AML-193 (cell line): ENCODE measurements at regions not wholly inside any gene's neighbourhood (a gene's known extent, or its start where the extent isn't known, plus 50 kb on each side); places are given as distances from the start of the nearest gene placed in this dataset.

Source experiments
- DNase-seq, 2 experiments: peaks; one replicate each; lab custom pipeline; 2025; lab: John Stamatoyannopoulos, UW

DNA sequence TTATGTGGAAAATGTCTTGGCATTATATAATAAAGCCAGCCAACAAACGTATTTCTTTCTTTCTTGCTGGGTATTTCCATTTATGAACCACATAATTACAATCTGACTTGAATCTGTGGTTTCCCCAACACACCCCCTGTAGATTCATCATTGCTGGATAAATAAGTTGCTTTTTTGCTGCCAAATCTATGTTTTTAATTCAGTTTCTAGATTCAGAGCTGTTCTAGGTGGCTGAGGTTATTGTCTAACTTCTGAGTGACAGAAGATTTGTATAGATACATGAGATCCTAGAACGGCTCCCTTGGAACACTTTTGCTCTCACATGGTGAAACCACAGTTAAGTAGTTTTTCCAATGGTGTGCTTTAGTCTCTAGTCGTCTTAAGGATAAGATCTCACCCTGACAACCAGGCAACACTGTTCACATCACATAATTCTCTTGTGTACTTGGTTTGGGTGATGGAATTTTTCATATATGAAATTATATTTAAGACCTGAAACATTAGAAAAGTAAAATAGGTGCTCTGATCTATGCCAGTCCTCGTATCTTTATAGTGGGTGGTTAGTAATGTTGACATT lies 239.1 kb downstream of the KLF12 start:
- no peak for DNase-seq

DNA sequence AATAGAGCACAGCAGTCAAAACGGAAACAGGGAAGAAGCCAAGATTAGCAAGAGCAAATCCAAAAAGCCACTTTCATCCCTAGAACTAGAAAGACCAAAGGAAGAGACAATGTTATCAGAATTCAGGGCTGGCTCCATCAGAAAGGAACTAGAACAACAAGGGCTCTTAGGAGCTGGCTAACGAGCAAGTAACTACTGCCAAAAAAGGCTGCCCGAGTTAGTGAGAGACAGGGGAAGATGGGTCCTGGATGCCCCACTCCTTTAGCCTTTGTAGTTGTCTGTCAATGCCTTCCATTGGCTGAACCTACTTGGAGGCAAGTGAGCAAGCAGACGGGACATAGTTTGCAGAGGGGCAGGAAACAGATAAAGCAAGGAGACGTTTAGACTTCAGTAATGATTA lies 240.4 kb downstream of the KLF12 start:
- no peak for DNase-seq

DNA sequence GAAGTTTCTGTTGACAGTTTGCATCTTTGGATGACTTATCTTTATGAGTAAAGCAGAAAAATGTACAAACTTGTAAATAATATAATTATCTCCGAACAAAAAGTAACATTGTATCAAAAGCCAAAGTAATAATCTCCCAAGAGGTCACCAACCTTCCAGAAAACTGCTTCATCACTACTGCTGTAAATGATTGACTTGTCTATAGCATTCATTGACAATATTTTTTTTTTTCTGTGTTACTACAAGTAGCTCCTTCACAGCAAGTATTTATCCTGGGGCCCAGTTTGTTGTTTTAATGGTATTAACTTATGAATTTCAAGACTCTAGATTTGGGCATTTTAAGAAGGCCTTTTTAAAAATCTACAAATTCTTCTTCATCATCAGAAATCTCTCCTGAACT lies 242.4 kb downstream of the KLF12 start:
- DNase-seq, result no peak

DNA sequence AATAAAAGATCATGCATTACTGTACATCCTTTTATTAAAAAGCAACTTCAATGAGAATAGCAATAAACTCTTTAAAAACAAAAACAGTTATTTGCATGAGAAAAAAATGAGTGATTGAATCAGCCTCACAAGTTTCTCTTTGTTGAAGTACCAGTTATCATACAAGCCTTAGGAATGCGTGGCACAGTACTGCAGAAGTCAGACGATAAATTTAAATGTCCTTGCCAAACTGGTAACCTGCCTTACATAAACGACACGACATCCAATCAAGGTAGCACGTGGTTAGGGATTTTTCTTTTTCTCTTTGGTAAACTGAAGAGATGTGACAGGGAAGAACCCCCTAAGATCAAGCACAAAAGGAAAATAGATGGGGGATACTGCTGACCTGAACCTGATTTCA lies 251.0 kb downstream of the KLF12 start:
- DNase-seq, result no peak

DNA sequence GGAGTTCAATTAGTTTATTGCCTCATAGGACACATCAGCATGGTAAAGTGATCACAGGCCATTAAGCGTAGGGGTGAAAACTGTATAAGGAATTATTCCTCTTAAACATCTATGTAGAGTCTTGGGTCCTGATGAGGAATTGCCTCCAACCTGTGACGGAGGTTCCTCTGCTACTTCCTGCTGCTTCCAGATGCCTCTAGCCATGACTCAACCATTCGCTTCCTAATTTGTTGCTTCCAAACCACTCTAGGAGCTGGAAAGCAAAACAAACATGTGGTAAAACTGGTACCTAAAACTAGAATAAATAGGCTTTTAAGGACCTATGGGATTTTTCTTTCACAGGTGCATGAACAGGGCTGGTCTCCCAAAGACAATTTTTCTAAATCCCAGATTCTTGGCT lies 253.8 kb downstream of the KLF12 start:
- DNase-seq, result no peak

DNA sequence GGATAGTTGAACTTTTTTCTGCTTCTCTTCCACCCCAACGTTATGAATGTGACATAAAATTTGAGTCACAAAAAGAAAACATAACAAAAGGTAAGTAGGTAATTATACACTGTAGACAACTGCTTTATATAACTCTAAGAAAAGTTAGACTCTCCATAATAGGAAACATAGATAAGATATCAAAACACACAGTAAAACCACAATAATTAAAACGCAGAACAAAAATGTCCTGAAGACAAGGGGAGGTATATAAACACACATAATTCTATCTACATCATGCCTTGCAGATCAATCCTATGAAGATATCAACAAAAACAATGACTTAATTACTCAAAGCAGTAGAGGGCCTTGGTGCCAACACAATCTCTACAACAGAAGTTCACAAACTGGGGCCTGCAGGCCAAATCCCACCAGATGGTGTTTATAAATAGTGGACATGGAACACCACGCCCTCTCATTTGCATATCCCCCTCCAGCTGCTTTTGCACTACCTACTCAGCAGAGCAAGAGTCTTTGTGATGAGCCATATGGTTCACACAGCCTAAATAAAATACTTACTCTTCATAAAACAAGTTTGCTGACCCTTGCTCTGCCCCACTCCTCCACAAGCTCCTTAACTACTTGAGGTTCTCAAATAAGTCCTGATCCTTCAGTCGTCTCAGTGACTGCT lies 254.7 kb downstream of the KLF12 start:
- no peak for DNase-seq

DNA sequence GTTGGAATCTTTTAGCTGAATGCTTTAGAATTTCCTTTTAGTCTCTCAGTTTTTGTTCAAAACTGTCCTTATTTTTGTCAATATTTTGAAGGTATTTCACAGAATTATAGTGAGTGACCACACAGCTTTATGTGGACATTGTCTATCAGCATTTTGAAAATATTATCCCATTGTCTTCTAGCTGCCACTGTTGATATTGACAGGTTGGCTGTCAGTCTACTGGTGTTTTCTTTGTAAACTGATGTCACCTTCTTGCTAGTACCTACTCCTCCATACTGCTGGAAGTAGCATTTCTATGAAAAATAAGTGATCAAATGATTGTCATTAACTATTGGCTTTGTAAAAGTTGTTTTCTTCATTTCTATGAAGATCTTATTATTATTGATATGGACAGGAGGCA lies 256.8 kb downstream of the KLF12 start:
- DNase-seq, result no peak

DNA sequence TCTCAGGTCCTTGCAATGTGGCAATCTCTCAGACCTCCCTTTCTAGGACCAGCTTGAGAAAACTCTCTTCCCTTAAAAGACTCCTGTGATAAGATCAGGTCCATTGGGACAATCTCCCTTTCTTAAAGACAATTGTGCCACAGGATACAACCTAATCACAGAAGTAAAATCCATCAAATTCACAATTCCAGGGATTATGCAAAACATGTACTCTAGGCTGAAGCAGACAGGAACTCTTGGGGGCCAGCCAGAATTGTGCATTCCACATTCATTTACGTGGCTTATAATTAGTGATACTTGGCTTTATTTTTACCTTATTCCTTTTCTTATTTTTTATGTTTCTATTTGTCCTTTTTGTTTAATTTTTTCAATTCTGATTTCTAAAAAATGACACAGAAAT lies 257.9 kb downstream of the KLF12 start:
- DNase-seq, result no peak

DNA sequence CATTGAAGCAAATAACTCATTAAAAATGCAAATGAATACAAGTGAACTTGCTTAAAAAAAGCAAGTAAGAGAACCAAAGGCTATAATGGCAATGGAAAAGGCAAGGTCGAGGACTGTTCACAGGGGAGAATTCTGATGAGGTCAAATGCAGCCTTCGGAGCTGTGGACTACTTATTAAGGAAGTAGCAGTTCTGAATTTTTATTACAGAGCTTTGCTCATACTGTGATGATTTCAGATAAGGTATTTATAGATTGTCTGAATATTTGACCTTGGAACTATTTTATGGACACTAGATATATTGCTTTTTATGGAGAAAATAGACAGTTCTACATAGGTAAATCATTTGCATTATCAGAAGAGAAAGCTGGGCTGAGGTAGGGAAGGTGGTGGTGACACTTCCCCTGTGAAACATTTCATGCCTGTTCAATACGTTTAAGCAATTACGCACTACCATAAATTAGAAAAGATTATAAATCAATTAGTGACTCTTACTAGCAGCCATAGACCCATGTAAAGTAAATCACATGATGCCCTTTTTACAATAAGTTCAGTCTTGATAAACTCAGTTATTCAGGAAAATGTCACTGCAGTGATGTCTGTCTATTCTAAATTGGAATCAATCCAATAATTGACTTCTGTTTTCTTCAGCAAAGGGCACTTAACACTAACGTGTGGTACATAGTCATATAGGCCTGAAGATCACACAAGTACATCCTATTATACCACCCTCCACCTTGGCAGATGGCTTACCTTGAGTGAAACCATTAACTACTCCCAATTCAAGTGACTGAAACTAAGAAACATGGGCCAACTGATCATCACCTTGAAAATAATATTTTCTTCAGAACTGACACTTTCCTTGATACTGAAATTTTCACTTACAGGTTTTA lies 260.0 kb downstream of the KLF12 start:
- DNase-seq, result no peak

DNA sequence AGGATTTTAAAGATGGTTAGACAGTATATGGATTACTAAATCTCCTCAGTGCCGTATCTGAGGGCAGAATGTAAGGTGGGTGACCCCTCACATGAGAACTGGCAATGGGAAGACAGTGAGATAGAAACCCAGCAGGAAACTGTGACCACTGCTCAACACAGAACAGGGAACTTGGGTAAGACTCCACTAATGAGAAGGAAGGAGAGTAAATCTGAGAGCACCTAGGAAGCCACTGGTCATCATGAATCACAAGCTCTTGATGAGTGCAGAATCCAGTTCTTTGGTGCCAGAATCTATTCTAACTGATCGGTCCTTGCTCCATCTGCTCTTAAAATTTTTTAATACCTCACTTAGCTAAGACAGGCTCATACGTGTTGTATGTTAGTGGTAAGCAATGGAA lies 261.8 kb downstream of the KLF12 start:
- no peak for DNase-seq

DNA sequence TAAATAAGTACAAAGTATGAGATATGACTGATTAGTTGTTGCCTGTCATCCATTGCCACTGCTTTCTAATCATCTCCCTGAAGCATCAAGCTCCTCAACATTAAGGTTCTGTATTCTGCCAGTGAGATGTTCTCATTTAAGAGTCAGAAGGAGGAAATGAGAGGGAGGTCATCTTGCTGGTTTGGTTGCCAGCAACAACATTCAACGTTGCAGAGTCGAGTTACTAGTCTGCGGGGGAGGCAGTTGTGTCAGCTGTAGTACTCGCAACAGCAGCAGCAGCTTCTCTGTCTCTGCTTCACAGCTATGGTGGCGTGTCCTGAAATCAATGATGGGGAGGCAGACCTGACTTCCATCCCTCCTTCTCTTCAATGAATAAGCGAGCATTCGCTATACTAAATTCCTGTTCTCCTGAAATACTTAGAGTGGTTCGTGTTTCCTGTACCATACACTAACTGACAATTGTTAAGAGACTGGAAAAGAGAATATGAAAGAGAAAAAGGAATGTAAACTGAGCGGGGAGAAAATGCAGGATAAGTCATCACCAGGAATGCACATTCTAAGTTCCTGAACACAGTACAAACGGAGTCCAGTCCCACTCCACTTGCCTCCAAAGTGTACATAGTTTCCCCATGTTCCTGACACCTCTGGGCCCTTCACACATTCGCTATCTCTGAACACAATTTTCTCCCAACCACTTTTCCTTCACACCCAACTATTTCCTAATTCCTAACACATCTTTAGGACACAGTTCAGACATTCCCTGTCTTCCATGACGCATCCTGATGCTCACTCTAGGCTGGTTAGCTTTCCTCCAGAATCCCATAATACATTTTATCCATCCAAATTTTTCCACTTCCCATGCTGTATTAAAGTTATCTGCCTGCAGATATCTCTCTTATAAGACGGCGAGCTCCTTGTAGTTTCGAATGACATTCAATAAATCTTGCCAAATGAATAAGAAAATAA lies 263.0 kb downstream of the KLF12 start:
- no peak for DNase-seq

DNA sequence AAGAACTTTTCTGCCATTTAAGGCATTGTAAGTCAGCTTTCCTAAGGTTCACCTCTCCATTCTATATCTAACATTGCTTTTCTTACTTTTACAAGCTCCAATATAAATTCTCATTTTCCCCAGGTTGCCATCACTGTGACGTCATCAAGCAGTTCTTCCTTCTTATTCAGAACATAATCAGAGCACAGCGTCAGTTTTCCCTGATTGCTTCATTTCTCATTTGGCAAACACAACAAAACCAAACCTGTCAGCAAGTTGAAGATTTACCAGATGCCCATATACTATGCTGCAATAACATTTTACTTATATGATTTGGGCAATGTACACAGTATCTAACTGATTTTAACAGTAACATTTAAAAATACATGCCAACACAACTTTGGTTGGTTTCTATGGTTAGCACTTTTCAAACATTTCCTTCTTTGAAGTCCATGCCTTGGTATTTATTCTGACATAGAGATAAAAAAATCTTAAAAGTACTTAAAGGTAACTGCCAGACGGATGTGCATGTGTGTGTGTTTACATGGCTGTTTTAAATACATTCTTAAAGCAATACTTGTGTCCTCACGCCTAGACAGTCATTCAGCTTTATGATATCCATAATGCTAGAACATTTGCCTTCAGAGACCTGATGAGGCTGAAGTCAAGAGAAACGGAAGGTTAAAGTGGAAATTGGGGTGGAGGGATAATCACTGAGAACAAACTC lies 264.0 kb downstream of the KLF12 start:
- DNase-seq, result no peak

DNA sequence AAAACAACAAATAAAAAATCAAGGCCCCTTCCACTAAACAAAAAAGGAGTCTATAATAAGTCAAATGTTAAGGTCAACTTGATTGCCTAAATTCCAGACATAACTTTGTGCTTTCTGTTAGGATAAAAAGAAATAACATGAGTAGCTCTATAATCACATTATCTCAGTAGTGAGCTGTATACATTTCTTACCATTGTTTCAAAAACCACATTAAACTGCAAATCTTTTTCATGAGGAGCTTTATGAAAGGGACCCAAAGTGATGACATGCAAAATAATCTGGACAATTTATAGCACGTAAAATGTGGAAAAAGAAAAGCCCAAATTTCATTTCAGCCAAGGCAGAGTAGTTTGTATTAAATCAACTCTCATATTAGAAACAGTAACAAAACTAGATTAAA lies 269.2 kb downstream of the KLF12 start:
- DNase-seq, result no peak

DNA sequence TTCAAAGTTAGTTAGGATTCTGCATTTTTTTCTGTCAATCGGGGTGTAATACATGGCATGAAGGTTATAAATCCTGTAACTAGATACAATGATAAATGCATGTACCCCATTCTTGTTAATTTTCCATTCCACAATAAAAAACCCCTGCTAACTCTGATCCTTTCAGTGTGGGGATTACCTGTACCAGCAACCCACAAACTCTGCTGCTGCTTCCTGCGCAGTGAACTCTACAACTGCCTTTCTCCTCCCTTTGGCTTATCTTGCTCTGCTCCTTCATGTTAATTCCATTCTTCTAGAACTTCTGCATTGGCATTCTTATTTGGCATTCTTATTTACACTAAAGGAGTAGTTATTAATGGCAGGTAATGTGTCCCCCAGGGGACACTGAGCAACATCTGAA lies 273.1 kb downstream of the KLF12 start:
- DNase-seq, result no peak

DNA sequence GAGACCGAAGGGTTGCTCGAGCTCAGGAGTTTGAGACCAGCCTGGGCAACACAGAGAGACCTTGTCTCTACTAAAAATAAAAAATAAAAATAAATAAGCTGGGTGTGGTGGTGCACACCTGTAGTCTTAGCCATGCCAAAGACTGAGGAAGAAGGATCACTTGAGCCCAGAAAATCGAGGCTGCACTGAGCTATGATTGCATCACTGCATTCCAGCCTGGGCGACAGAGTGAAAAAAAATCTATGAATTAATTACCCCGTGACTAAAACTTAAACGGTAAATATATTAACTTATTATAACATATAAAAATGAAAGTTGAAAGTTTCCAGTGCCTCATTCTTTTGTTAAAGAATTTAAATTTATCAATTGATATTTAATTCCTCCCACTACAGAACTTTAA lies 273.7 kb downstream of the KLF12 start:
- no peak for DNase-seq

DNA sequence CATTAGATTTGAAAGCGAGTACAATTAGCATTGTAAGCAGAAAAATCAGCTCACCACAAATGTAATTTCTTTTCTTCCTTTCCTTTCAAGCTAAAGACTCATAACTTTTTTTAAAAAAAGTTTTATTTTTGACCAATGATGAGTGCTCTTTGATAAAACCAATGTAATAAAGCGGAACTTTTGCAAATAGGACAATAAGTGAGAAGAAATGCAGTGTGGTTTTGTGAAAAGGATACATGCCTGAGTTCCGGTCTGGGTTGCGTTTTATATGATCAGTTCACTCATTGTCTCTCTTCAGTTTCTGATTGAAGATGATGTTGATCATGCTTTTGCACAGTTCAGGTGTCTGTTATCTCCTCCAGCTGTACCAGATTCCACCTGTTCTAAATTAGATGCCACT lies 274.4 kb downstream of the KLF12 start:
- DNase-seq, result no peak

DNA sequence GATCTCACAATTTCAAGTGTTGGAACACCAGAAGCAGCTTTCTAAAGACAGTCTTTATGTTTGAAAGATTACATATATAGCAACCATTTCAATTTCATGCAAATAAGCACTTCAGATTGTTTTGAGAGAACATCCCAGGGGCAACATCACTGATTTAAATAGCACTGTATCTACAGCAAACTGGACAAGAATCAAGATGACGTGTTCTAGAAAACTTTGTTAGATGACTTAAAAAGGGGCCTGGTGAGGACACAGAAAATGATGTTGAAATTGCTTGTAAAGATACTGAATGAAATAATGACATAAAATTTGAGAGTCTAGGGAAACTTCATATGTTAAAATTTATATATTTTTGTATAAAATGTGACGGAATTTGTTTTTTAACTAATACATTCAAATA lies 277.1 kb downstream of the KLF12 start:
- no peak for DNase-seq

DNA sequence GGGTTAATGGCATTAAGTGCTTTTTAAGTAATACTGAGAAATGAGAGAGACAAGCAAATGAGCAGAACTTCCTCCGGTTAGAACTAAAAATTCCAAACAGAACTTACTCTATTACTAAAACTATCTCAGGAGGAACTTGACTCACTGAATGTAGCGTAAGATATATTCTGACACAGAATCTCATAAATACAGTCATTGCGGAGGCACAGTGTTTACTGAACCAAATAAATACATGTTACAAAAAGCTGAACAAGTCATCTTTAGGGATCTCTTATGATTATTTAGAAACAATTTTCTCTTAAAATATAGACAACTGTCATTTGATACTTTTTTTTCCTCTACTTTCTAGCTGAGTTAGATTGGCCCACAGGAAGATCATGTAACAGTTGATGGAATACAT lies 283.1 kb downstream of the KLF12 start:
- no peak for DNase-seq

DNA sequence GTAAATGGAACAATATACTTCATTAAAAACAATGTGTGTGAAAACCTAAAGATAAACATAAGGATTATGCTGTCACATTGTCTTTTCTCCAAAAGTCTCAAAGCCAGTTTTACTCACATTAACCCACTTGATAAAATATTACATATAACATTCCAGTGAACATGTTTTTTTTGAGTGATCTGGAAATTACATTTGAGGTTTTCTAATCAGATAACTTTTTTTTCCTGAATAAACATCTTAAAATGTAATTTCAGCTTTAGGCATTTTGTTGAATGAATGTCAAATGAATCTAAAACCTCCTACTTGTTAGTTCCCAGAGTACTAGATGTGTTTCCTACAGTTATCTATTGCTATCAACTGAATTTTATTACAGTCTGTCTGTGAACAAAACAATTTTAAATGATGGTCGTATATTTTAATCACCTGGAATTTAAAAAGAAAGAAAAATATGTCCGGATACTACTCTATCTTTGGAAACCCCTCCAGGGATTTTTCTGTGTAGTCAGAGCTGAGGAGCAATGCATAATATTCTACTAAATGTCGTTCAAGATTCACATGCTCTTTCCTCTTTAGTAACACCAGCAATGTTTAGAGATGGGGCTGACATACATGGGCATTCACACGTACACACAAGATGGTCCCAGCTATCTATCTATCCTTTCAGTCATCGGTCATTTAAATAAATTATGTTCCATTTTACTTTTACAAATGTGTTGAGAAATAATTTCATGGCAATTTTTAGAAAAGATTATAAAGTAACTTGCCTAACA lies 283.9 kb downstream of the KLF12 start:
- no peak for DNase-seq

DNA sequence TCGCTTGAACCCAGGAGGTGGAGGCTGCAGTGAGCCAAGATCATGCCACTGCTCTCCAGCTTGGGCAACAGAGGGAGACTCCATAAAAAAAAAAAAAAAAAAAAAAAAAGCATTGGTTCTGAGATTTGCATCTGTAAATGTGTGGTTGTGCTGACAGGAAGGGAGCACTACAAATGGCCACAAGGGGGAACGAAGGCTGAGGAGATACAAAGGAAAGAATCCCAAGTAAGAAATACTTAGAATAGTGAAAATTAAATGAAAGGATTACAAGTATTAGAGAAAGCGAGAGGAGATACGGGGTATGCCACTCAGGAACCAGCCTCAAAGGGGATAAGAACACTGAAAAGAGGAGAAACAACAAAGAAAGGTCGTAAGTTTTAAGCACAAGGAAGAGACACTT lies 284.9 kb downstream of the KLF12 start:
- DNase-seq, result no peak

DNA sequence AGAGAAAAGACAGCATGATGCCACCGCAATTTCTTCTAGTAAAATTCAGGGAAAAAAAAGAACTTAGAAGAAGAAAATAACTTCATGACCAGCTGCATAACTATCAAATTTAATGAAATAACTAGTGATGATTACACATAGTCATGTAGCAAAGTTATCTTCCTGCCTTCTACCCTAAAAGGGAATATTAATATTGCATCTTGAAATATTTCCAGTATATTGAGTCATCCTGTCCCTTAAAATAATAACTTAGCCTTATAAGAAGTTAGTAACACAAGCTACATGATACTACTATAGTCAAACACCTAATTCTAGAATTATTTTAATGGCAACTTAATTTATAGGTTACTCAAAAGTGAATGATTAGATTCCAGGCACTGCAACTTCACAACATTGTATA lies 289.2 kb downstream of the KLF12 start:
- DNase-seq, result no peak
